HG03521 (cell line): ENCODE measurements at regions not wholly inside any gene's neighbourhood (a gene's known extent, or its start where the extent isn't known, plus 50 kb on each side); places are given as distances from the start of the nearest gene placed in this dataset.

Experiments
- ATAC-seq: cut with Tn5 transposase; IDR thresholded peaks from one replicate; pipeline ENCODE4 v1.9.1; 2021; ENCODE audit warnings: mild to moderate bottlenecking, moderate library complexity; ENCODE audit not compliant: unreplicated experiment

DNA sequence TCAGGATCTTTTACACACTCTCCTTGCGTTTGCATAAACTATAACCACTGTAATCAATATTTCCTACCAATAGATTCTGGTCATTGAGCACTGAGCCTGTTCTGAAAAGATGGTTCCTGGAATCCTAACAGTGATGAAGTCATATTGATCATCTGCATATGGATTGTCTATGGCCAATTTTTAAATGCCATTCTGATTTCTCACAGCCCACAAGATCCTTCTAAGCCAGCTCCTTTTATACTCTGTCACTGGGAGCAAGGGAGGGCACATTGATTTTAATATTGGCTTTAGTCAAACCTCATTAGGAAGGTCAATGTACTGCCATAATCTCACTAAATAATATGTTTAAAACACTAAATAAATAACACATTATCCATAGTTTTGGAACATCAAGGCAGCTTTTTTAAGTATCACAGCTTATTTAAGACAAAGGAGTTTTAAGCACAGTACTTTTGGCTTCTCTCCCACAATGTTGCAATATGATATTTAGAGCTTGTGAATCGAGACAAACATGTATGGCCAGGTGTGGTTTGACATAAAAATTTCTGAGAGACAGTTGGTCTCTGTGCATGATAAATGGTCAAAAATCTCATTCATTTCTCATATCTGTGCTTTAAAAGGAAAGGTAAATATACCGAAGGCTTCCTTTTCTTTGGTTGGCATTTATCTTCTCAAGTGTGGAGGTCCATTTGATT lies 267.3 kb downstream of the MTX2 start:
- ATAC-seq = no peak

DNA sequence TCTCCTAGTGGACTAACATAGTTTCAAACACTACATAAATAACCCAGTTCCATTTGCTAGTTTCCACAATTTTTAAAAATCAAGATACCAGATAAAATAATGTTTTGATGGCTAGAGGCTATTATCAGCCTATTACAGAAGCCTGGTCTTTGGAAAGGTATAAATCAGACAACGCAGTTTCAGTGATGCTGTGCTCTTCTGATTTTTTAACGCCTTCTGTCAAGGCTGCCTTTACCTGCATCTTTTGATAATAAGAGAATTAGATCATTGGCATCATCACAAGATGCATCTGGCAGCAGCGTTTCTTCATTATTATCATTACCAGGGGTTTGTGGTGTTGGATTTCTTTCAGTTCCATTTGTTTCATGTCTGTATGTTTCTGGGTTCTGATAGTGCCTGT lies 268.7 kb downstream of the MTX2 start:
- ATAC-seq = no peak

DNA sequence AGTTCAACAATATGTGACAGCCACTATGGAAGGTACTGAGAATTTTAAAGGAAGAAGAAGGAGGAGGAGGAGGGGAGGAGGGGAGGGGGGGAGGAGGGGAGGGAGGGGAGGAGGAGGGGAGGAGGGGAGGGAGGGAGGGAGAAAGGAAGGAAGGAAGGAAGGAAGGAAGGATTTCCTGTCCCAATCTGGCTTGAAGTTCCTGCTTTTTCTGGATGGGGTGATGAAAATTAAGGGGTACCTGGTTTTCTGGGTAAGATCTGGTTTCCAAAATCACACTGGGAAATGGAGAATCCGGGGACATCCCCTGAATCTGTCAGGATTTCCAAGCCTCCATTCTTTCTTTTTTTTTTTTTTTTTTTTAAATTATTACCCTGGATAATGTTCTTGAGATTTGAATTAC lies 271.8 kb downstream of the MTX2 start:
- ATAC-seq = no peak

DNA sequence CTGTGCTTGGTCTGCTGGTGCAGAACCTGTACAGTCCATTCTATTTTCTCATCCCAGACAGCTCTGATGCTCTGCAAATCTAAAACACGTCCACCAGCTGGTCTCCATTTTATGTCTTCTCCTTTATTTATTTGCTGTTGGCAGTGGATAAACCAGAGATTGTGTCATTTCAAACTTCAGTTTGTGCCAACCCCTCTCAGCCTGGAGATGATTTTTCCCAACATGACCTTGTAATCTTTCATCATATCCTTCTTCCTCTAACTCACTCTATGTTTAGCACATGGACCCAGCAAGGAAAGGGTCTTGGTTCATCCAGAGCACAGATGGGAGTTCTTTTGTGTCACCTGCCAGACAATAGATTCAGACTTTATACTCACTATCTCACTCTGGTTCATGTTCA lies 273.2 kb downstream of the MTX2 start:
- ATAC-seq = no peak

DNA sequence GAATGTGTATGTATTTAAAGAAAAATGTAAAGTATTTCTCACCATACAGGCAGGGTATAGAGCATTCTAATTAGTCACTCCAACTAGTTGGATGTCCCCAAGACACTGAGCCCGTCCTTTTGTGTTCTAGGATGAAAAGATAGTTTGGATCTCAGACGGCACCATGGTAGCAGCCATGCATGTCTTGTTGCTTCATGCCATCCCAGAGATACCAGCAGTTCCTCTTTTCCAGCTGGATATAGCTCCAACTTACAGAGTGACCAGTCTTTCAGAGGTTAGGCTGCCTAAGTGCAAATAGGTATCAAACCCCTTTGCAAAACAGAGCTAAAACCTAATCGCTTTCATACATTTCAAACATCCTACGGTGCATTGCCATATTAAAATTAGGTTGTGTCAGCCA lies 275.3 kb downstream of the MTX2 start:
- no peak for ATAC-seq

DNA sequence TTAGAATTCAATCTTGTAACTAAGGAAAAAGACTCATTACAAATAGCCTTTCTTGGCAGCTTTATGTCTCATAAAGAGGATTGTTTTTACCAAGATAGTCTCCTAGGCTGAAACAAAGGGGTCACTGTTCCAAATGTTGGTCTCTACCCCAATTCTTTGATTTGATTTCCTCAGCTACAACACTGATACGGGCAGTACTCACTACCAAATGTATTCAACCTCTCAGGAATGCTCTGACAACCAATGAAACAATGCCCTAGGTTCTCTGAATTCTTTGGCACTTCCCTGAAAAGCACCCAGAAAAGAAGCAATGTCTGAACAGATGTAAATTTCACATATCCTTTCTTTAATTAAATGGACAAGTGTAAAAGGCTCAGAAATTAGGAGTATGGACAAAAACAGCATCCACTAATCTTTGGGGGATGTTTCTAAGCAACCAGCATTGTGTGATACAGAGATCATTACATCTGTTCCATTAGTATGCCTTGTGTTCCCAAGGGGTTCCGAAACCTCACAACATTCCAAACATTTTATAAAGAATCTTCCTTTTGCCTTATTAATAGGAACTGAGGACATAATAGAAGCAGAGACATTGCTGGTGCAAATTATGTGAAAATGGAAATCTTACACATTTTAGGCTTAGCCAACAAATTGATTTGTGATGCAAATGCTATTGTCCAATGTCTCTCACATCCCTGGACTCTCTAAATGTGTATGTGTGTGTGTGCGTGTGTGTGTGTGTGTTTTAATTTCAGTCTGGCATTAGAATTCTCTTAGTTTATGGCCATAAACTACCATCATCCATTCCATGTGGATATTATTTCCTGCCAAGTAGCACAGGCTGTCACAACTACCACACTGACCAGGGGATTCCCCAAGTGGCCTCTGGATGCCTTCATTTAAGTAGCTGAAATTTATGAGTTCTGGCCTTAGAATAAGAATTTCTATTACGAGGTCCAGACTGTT lies 276.0 kb downstream of the MTX2 start:
- no peak for ATAC-seq

DNA sequence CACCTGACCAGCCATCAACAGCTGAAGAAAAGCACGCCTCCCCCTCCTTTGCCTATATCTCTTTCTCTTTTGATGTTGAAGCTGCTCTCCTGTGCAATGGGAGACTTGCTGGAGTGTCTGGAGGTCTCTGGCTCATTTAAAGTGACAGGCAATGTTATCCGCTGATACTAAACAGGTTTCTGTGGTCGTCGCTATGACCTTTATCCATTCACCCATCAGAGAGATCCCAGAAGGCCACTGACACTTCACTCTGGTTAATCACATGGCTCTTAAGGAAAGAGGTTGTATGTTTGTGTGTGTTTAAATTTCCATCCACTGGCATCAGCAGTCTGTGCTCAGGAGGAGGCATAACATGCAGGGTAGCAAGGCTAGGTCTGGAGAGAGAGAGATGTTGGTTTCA lies 277.3 kb downstream of the MTX2 start:
- ATAC-seq = no peak

DNA sequence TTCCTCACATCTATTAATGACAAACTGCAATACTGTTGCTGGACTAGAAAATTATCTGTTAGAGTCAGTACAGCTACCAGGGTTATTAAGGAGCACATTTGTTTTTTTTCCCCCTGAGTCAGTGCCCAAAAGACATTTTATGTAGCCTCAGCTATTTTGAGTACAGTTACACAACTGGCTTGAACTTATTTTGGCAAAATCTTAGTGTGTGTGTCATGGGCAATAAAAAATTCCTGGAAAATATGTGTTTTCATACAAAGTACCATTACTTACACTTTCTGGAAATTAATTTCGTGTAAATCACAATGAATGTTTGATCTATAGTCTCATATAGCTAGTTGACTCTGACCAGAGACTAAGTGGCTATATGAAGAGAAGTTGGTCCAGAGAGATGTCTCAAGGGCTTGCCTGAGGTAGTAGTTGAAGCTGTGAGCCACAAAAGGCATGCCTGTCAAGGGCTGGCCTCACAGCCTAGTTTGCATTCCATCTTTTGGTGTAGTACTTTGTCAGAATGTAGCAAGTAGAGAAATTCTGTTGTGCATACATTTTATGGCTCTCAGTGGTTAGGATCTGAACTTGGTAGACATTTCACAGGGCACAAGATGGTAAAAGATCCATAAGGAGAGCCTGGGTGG lies 283.4 kb downstream of the MTX2 start:
- ATAC-seq = no peak

DNA sequence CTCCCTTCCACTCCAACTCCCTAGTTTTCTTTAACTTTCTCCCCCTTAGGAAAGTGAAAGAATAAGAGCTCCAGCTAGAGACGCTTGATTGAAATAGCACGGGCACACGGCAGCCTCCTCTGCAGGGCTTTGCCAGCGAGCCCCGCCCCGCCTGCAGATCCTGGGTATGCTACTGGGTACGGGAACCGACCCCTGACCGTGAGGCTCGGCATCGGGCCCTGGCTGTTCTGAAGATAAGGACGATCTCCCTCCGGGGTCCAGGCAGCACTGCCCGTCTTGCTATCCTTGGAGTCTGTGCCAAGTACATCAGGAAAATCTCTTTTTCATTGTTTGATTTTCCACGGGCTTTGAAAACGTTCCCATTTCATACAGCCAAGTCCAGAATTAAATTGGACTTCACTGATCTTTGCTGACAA lies 284.5 kb downstream of the MTX2 start:
- no peak for ATAC-seq

DNA sequence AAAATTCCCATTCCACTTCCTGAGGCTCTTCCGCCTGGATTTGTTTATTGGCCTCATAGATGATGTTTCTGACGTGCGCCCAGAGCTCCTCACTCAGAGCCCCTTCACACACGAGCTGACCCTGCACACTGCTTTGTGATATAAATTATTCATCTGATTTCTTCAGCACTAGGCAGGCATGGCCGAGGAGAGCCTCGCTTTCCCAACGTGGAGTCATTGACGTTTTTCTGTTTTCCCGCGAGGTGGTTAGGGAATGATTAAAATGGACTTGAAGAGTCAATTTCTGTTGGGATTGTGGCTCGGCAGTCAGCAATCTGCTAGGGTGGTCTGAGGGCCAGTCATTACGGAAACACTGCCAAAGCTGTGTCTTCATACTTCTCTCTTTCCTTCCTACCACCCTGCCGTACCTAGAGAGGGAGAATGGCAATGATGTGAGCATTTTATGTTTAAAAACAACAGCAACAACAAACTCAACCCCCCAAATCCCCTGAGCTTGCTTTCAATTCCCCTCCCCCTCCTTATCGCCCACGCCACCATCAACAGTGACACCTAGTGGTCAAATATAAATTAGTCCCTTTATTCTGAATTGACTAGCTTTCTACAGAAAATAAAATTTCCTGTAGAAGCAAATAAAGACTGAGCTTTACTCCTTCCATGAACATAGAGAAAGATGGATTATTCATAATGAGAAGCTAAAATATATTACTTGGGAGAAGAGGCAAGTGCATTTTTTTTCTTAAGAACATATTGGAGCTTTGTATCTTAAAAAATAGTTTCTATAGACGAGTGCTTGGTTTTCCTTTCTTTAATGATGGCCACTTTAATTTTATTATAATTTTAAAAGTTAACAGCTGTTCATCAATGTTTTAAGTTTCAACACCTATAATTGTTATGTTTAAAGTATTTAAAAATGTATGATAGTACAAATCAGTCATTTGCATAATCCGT lies 285.1 kb downstream of the MTX2 start:
- ATAC-seq = no peak

DNA sequence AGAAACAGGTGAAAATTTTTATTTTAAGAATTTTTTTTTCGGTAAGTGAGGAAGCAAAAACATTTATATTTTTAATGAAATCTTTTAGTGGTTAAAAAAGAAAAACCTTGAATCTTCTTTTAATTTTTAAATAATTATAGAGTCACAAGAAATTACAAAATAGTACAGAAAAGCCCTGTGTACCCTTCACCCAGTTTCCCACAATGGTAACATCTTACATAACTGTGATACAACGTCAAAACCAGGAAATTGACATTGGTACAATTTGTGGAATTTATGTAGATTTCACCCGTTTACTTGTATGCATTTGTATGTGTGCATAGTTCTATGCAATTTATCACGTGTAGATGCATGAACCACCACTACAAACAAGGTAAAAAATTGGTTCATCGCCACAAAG lies 285.9 kb downstream of the MTX2 start:
- no peak for ATAC-seq

DNA sequence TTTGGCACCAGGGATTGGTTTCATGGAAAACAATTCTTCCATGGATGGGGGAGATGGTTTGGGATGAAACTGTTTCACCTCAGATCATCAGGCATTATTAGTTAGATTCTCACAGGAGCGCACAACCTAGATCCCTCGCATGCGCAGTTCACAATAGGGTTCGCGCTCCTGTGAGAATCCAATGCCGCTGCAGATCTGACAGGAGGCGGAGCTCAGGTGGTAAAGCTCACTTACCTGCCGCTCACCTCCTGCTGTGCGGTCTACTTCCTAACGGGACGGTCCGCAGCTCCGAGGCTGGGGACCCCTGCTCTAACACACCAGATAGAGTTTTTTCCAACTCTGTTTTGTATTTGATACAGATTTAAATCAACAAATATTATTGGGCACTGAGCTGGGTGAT lies 286.5 kb downstream of the MTX2 start:
- ATAC-seq = no peak

DNA sequence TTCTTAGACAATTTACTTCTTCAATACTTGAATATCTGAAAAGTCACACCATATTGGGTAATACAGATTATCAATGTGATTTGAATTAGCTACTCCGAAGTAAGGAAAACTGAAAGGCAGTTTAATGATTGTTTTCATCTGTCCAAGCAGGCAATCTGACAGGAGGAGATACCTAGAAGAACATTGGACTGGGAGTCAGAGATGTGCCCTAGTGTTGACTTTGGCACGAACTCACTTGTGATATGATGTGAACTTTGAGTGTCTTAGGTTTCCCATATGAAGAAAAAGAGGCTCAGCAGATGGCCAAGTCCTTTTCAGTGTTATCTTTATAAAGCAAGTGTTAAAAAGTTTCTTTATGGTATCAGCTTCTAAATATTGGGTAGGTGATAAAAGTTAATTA lies 287.1 kb downstream of the MTX2 start:
- ATAC-seq = no peak

DNA sequence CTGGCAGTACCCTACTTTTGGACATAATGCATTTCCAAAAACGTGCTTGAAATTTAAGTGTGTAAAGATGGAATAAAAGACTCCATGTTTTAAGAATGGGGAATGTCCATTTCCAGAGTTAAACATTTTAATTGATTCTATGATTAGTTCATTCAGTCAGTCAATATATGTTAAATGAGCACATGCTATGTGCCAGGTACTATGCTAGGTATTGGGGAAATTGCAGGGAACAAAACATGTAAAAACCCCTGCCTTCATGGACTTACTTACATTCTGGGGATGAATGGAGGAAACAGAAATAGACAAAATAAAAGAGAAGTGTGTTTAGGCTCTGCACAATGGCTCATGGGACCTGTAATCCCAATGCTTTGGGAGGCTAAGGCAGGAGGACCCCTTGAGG lies 288.6 kb downstream of the MTX2 start:
- ATAC-seq = no peak

DNA sequence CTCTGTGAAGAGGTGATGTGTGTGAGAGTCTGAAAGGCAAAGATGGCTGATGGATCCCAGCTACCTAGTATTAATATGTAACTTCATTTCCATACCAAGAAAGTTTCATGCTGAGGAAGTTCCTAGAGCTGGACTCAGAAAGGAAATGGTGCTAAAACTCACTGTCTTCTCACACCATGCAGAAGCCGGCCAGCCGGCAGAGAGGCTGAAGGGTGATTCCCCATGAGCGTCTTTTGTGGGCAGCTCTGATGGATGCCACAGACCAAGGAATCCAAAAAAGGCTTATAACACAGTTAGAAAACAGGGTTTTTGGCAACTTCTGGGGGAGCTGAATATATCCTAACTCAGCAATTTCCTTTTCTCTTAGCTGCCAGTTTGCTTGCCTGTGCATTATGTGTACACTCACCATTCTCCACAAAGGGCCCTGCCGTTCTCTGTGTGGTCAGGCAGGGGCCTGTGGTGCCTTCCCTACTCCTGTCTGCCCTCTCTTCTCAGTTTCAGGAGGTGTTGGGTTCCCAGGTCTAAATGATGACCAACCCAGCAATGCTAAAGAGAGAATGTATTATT lies 289.4 kb downstream of the MTX2 start:
- no peak for ATAC-seq

DNA sequence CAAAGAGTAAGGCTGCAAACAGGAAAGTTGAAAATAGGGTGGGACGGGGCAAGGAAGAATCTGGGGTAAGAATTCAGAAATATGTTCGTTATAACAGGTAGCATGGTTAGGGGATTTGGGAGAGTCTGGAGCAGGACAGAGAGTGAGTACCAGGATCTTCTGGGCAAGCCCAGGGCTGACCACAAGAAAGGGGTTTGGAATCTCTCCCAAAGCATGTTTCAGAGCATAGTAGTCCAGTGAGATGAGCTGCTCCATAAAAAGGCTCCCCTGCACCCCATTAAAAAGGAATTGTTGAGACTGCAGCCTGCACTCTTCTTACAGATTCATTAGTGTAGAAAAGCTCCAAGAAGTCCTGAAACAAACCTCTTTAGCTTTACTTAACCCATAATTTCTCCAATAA lies 291.1 kb downstream of the MTX2 start:
- ATAC-seq = no peak

DNA sequence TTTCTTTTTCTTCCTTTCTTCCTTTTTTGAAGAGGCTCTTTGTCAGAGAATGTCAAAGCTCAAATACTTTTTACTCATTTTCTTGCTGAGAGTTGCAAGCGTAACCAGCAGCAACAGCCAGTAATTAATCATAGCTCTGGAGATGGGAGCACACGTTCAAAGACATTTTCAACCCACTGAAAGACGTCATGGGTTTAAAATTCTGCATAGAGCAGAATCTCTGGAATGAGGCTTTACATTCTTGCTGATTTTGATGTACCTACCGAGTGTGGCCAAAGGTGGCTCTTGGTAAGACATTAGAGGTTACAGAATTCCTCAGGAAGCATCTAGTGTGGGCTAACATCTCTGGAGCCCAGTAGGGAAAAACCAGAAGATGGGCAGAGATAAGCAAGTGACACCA lies 292.5 kb downstream of the MTX2 start:
- ATAC-seq = no peak

DNA sequence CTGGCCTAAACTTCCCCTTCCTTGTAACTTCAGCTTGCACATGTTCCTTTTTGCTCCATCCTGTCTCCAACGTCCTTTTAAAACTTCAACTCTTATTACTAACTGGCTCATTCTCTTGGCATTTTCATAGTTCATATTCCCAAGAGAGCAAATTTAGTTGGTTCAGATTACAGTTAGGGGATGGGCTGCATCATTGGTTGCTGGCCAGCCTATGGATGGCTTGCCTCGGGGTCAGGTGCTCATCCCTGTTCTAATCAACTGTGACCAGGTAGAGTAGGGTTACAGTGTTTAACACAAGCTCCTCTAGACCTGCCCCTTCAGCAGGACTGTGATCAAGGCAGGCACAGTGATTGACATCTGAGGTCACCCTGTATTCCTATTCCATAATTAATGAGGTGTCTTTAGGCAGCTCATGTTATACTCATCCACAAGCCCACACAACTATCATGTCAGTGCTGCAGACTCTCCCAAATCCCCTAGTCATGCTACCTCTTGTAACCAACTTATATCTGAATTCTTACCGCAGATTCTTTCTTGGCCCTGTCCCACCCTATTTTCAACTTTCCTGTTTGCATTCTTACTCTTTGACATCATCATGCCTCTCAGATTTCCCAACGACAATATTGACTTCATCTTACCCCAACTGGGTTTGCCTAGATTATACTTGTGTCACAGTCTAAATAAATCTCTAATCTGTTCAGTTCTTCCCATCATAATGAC lies 293.3 kb downstream of the MTX2 start:
- no peak for ATAC-seq

DNA sequence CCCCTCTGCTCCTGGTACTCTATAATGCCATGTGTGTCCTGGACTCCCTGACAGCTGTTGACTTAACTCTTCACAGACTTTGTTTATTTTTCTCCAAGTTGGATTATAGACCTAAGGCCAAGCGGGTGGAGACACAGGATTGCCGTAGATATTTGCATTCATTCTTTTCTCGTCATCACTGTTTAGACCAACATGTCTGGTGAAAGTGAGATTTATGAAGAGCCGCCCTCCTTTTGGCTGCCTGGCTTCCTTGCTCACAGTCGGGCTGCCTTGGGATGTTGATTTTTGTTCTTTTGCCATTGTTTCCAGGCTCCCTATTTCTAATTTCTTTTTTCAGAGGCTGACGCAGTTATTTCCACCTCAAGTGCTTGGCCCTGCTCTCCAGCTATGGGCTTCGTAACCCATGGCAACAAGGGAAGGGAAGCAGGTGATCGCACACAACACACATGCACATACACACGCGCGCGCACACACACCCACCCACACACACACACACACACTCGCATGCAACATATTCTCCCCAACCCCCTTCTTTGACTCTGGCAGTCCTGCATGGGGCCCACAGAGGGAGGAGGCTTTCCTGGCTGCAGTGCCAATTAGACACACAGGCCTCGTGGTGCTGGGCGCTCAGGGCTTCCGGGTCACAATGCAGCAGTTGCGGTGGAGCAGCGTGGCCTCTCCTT lies 296.5 kb downstream of the MTX2 start:
- no peak for ATAC-seq
